ENCODE measurements at regions not wholly inside any gene's neighbourhood (a gene's known extent, or its start where the extent isn't known, plus 50 kb on each side); places are given as distances from the start of the nearest gene placed in this dataset.

- DNase-seq (ENCODE audit: insufficient read length) (no peak), FAIRE-seq (no peak)
- TF ChIP-seq TAF1 (IDR thresholded peaks at IDR 0.05; ENCODE audit: borderline replicate concordance, low read depth, low read length) (no peak), POLR2A (IDR thresholded peaks at IDR 0.05; ENCODE audit: low read depth, low read length) (no peak), POLR2AphosphoS5 (IDR thresholded peaks at IDR 0.05; ENCODE audit: low read depth, low read length) (no peak)
Measured at GRCh38 chr1:55931081-55931940, 648.1 kb downstream of the PLPP3 start.

GRCh38 chr1:55929652-55930051 lies 649.7 kb downstream of the PLPP3 start:
- no peak for DNase-seq (ENCODE audit: insufficient read length)
- TF ChIP-seq POLR2AphosphoS5 (IDR thresholded peaks at IDR 0.05; ENCODE audit: low read depth, low read length) (no peak), POLR2A (IDR thresholded peaks at IDR 0.05; ENCODE audit: low read depth, low read length) (no peak), TAF1 (IDR thresholded peaks at IDR 0.05; ENCODE audit: borderline replicate concordance, low read depth, low read length) (no peak)
- no peak for FAIRE-seq

DNA sequence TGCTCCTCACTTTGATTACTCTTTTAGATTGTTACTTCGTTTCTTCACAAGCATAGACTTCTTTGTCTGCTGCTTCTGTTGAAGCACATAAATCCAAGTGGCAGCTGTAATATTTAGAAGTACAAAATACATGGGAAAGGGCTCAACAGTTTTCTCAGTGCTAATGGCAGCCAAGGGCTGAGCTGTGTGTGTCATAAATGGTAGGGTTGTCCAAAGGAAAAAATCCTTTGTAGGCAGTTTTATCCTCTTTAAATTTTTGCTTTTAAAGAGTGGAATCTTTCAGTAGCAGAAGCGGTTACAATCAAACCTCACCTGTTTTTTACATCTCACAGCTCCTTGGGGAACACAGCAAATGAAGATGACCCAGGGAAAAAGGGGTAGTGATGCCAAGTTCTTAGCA lies 650.8 kb downstream of the PLPP3 start:
- no peak for DNase-seq (ENCODE audit: insufficient read length)
- no peak for FAIRE-seq
- no peak for TF ChIP-seq POLR2A (IDR thresholded peaks at IDR 0.05; ENCODE audit: low read depth, low read length)
- no peak for TF ChIP-seq TAF1 (IDR thresholded peaks at IDR 0.05; ENCODE audit: borderline replicate concordance, low read depth, low read length)
- no peak for TF ChIP-seq POLR2AphosphoS5 (IDR thresholded peaks at IDR 0.05; ENCODE audit: low read depth, low read length)

DNA sequence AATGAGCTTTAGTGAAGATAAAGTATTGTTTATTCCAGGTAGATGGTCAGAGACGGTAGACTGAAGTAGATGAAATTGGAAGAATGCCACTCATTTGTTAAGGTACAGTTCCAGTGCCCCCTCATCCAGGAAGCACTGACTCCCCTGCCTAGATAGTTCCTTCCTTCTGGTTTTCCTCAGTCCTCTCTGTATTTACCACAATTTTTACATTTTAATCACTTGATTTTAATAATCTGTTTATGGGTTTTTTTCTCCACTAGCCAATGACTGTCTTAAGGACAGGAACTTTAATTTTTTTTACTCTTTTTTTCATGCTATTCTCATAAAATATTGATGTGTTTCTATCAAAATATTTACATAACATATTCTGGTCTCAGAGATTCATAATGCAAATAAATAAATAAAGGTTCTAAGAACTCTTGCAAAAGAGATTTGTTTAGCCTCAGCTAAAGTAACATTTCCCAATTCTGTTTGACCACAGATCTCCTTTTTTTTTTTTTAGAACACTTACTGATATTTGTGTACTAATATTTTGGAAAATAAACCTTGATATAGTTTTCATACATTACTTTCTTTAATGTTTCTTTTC lies 651.6 kb downstream of the PLPP3 start:
- FAIRE-seq (no peak), DNase-seq (ENCODE audit: insufficient read length) (no peak)
- TF ChIP-seq POLR2A (IDR thresholded peaks at IDR 0.05; ENCODE audit: low read depth, low read length): no peak
- no peak for TF ChIP-seq POLR2AphosphoS5 (IDR thresholded peaks at IDR 0.05; ENCODE audit: low read depth, low read length)
- TF ChIP-seq TAF1 (IDR thresholded peaks at IDR 0.05; ENCODE audit: borderline replicate concordance, low read depth, low read length): no peak

- no peak for DNase-seq (ENCODE audit: insufficient read length)
- no peak for TF ChIP-seq TAF1 (IDR thresholded peaks at IDR 0.05; ENCODE audit: borderline replicate concordance, low read depth, low read length)
- TF ChIP-seq POLR2AphosphoS5 (IDR thresholded peaks at IDR 0.05; ENCODE audit: low read depth, low read length): no peak
- TF ChIP-seq POLR2A (IDR thresholded peaks at IDR 0.05; ENCODE audit: low read depth, low read length): no peak
- no peak for FAIRE-seq
Measured at GRCh38 chr1:55926906-55927471, 652.4 kb downstream of the PLPP3 start.

DNA sequence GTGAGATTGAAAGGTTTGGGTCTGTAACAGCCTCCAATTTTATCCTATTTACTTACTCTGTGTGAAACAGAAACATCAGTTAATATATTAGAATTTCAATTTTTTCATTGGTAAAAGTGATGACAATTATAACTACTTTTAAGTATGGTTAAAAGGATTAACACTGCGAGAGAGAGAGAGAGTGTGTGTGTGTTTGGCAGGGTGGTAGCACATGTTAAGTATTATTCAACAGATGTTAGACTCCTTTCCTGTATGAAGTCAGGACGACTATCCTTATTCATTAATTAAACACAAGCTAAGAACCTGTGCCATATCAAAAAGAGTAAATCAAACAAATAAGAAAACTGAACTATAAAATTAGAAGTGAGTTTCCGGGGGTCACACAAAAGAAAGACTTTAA lies 662.5 kb downstream of the PLPP3 start:
- TF ChIP-seq POLR2AphosphoS5 (IDR thresholded peaks at IDR 0.05; ENCODE audit: low read depth, low read length): no peak
- no peak for TF ChIP-seq POLR2A (IDR thresholded peaks at IDR 0.05; ENCODE audit: low read depth, low read length)
- FAIRE-seq: no peak
- DNase-seq (ENCODE audit: insufficient read length): no peak

GRCh38 chr1:55916481-55916880 lies 662.9 kb downstream of the PLPP3 start:
- FAIRE-seq (no peak), DNase-seq (ENCODE audit: insufficient read length) (no peak)
- TF ChIP-seq TAF1 (IDR thresholded peaks at IDR 0.05; ENCODE audit: borderline replicate concordance, low read depth, low read length) (no peak), POLR2A (IDR thresholded peaks at IDR 0.05; ENCODE audit: low read depth, low read length) (no peak), POLR2AphosphoS5 (IDR thresholded peaks at IDR 0.05; ENCODE audit: low read depth, low read length) (no peak)

GRCh38 chr1:55913565-55913964 lies 665.8 kb downstream of the PLPP3 start:
- FAIRE-seq: no peak
- TF ChIP-seq TAF1 (IDR thresholded peaks at IDR 0.05; ENCODE audit: borderline replicate concordance, low read depth, low read length): no peak
- no peak for TF ChIP-seq POLR2A (IDR thresholded peaks at IDR 0.05; ENCODE audit: low read depth, low read length)
- no peak for TF ChIP-seq POLR2AphosphoS5 (IDR thresholded peaks at IDR 0.05; ENCODE audit: low read depth, low read length)

DNA sequence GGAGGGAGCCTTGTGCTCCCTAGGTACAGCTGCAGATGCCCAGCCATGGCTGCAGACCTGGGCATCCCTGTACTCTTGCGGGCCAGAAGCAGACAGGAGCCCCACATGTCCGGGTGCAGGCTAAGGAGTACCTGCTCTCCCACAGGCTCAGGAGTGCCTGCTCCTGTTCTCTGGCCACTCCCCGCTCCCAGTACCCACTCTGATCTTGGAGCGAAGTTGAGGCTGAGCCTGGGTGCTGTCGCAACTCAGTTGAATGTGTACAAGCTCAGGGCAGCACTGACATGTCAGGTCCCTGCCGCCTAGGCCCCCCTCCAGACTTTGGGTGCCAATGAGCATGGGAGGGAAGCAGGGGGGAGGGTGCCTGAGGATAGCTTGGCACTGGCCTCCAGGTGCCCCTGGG lies 666.9 kb downstream of the PLPP3 start:
- TF ChIP-seq POLR2A (IDR thresholded peaks at IDR 0.05; ENCODE audit: low read depth, low read length): no peak
- no peak for TF ChIP-seq TAF1 (IDR thresholded peaks at IDR 0.05; ENCODE audit: borderline replicate concordance, low read depth, low read length)
- TF ChIP-seq POLR2AphosphoS5 (IDR thresholded peaks at IDR 0.05; ENCODE audit: low read depth, low read length): no peak
- FAIRE-seq (no peak), DNase-seq (ENCODE audit: insufficient read length) (no peak)

More at GRCh38 chr1:55913565-55913964, 665.8 kb downstream of the PLPP3 start:
- DNase-seq (ENCODE audit: insufficient read length): no peak

DNA sequence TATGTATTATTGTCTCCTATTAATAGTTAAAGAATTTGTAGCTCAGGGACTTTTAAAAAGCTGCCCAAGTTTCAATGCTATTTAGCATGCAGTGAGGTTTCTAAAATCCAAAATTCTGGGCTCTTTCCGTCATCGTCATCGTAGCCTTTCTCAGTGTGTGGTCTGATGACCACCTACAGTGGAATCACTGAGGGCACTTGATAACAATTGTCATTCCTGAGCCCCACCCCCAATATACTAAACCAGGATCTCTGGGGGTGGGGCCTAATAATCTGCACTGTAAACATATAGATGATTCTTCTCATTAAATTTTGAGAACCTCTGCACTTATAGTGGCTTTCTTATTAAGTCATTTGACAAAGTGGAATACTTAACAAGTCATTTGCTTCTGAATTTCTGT lies 674.8 kb downstream of the PLPP3 start:
- TF ChIP-seq POLR2A (IDR thresholded peaks at IDR 0.05; ENCODE audit: low read depth, low read length) (no peak), TAF1 (IDR thresholded peaks at IDR 0.05; ENCODE audit: borderline replicate concordance, low read depth, low read length) (no peak), POLR2AphosphoS5 (IDR thresholded peaks at IDR 0.05; ENCODE audit: low read depth, low read length) (no peak)
- FAIRE-seq (no peak), DNase-seq (ENCODE audit: insufficient read length) (no peak)

GRCh38 chr1:55898181-55898580 lies 681.2 kb downstream of the PLPP3 start:
- FAIRE-seq: no peak
- no peak for DNase-seq (ENCODE audit: insufficient read length)

GRCh38 chr1:55896210-55896609 lies 681.0 kb upstream of the USP24 start:
- TF ChIP-seq POLR2AphosphoS5 (IDR thresholded peaks at IDR 0.05; ENCODE audit: low read depth, low read length) (no peak), TAF1 (IDR thresholded peaks at IDR 0.05; ENCODE audit: borderline replicate concordance, low read depth, low read length) (no peak), POLR2A (IDR thresholded peaks at IDR 0.05; ENCODE audit: low read depth, low read length) (no peak)
- FAIRE-seq (no peak), DNase-seq (ENCODE audit: insufficient read length) (no peak)

More at GRCh38 chr1:55898181-55898580, 681.2 kb downstream of the PLPP3 start:
- no peak for TF ChIP-seq POLR2AphosphoS5 (IDR thresholded peaks at IDR 0.05; ENCODE audit: low read depth, low read length)
- TF ChIP-seq TAF1 (IDR thresholded peaks at IDR 0.05; ENCODE audit: borderline replicate concordance, low read depth, low read length): no peak
- TF ChIP-seq POLR2A (IDR thresholded peaks at IDR 0.05; ENCODE audit: low read depth, low read length): no peak
